PFSK-1 (cell line): ENCODE measurements at regions not wholly inside any gene's neighbourhood (a gene's known extent, or its start where the extent isn't known, plus 50 kb on each side); places are given as distances from the start of the nearest gene placed in this dataset.

Experiments
- FOXP2 ChIP-seq: optimal IDR thresholded peaks from 2 replicates; pipeline ENCODE3; 2011; ENCODE audit warnings: borderline replicate concordance, control low read depth, inconsistent platforms; ENCODE audit not compliant: insufficient read depth; ENCODE audit errors: extremely low read length, extremely low read depth
- POLR2AphosphoS5 ChIP-seq: IDR thresholded peaks from 2 replicates; pipeline ENCODE4 v1.6.1; 2012; ENCODE audit warnings: low read depth, mild to moderate bottlenecking, control low read depth, low read length, moderate library complexity
- SIN3A ChIP-seq: IDR thresholded peaks from 2 replicates; pipeline ENCODE4 v1.6.1; 2012; ENCODE audit warnings: mild to moderate bottlenecking, low read length, moderate library complexity, borderline replicate concordance; ENCODE audit not compliant: insufficient read depth
- TAF1 ChIP-seq: IDR thresholded peaks from 2 replicates; pipeline ENCODE4 v1.6.1; 2012; ENCODE audit warnings: low read length, control low read depth, borderline replicate concordance; ENCODE audit not compliant: insufficient read depth
- TF ChIP-seq, protein P1 (sequence below), 2 experiments: IDR thresholded peaks; 2 replicates each; pipeline versions ENCODE4 v1.6.1 to v1.8.0; 2011 to 2012; ENCODE audit warnings: low read depth in 2 of 2, low read length in 2 of 2, control low read depth in 1 of 2, inconsistent platforms in 1 of 2, mild to moderate bottlenecking in 1 of 2, moderate library complexity in 1 of 2; ENCODE audit not compliant: insufficient read depth in 1 of 2

DNA sequence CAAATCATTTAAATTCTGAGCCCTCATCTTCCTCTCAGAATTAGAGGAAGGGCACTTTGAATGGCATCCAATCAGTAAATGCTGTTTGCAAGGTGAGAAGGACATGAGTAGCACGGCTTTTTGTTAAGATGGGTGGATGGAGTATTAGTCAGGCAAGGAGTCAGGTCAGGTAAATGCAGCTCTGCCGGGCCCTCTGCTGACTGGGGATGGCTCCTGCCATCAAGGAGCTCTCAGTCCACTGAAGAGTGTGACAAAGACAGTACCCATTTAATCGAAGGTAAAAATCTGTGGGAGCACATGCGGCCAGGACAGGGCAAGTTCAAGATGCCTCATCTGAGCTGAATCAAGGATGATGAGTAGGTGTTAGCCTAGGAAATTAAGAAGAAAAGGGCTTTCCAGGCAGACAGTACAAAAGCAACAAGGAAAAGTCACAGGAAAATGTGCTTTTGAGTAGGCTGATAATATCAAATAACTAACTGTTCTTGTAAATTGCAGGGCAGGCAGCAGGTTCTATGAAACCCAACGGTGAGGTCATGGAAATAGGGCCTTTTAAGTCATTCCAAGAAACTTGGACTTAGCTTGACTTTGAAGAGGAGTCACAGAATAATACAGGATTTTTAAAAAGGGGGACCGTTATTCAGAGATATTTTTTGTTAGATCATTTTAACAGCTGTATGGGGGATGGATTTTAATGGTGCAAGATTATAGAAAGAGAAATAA, 670.5 kb upstream of the ARGLU1 start:
- TF ChIP-seq SIN3A (no peak), POLR2AphosphoS5 (no peak), FOXP2 (no peak)
- TF ChIP-seq, protein P1, sequence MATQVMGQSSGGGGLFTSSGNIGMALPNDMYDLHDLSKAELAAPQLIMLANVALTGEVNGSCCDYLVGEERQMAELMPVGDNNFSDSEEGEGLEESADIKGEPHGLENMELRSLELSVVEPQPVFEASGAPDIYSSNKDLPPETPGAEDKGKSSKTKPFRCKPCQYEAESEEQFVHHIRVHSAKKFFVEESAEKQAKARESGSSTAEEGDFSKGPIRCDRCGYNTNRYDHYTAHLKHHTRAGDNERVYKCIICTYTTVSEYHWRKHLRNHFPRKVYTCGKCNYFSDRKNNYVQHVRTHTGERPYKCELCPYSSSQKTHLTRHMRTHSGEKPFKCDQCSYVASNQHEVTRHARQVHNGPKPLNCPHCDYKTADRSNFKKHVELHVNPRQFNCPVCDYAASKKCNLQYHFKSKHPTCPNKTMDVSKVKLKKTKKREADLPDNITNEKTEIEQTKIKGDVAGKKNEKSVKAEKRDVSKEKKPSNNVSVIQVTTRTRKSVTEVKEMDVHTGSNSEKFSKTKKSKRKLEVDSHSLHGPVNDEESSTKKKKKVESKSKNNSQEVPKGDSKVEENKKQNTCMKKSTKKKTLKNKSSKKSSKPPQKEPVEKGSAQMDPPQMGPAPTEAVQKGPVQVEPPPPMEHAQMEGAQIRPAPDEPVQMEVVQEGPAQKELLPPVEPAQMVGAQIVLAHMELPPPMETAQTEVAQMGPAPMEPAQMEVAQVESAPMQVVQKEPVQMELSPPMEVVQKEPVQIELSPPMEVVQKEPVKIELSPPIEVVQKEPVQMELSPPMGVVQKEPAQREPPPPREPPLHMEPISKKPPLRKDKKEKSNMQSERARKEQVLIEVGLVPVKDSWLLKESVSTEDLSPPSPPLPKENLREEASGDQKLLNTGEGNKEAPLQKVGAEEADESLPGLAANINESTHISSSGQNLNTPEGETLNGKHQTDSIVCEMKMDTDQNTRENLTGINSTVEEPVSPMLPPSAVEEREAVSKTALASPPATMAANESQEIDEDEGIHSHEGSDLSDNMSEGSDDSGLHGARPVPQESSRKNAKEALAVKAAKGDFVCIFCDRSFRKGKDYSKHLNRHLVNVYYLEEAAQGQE (IDR thresholded peaks at IDR 0.05; ENCODE audit: insufficient read depth in 1 of 2, low read depth in 2 of 2, low read length in 2 of 2), result no peak

DNA sequence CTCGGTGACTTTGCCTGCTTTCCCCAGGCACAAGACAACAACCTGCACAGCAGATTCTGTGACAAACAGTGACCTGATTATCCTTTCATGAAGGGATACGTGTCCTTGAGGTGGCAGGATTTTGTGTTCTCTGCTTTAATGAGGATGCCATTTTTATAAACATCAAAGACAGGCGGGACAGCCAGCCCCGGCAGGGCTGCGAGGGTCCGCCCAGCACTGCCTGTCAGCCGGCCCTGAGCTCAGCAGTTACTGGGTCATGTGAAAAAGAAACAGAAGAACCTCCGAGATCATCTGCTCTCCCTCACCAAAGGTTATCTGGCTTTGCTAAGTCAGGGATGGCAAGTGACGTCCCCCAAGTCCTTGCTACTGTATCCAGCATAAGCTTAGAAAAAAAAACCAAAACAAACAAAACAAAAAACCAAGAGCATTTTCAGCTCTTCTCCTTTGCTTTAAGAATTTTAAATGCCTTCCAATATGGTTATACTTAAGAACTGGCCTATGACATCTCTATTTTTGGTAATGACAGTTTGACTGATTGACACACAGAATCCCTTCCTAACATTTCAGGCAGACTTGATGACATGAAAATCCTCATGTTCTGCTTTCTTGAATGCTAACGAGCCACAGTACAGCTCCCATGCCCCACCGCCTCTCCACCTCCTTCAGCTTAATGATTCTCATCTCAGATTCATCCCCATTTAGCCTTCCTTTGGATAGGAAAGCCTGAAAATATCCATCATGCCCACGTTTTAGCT, 666.6 kb upstream of the ARGLU1 start:
- TF ChIP-seq SIN3A, result no peak
- no peak for TF ChIP-seq FOXP2
- no peak for TF ChIP-seq POLR2AphosphoS5
- TF ChIP-seq, protein P1 (IDR thresholded peaks at IDR 0.05; ENCODE audit: insufficient read depth in 1 of 2, low read depth in 2 of 2, low read length in 2 of 2), result no peak
- no peak for TF ChIP-seq TAF1

DNA sequence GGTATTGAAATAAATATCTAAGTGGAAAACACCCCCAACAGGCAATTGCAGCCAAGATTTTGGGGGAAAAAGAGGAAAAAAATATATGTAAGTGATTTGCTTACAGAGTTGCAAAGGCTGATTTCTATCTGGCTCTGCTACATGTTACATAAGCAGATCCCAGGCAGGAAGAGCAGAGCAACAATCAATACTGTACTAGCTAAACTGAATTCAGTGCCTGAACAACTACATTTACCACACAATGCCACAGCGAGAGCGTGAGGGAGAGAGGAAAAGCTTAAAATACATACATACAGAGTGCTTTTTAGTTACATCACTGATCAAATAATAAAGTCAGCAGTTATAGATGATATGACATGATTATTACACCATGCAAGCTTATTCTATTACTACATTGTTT, 665.6 kb upstream of the ARGLU1 start:
- no peak for TF ChIP-seq FOXP2
- no peak for TF ChIP-seq SIN3A
- TF ChIP-seq POLR2AphosphoS5, result no peak
- no peak for TF ChIP-seq TAF1
- TF ChIP-seq, protein P1 (IDR thresholded peaks at IDR 0.05; ENCODE audit: insufficient read depth in 1 of 2, low read depth in 2 of 2, low read length in 2 of 2), result no peak

DNA sequence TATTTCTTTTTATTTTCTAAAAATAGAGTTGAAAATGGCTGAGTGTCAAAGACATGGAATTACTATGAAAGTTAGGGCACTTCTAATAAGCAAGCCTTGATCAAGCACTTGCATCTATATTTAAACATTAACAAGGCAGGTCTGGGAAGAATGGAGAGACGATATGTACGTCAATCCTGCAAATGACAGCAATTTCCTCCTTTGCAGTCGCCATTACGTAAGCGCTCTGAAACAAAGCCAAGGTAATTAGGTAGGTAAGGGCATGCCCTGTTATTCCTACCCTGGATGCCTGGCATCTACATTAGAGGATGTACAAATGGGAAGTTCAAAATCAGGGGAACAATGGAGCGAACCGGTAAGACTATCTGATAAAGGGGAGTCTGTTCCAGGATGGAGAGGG, 664.0 kb upstream of the ARGLU1 start:
- TF ChIP-seq TAF1, result no peak
- TF ChIP-seq, protein P1 (IDR thresholded peaks at IDR 0.05; ENCODE audit: insufficient read depth in 1 of 2, low read depth in 2 of 2, low read length in 2 of 2), result no peak
- no peak for TF ChIP-seq POLR2AphosphoS5
- no peak for TF ChIP-seq FOXP2
- TF ChIP-seq SIN3A, result no peak
